HG03139 (cell line): ENCODE measurements at regions not wholly inside any gene's neighbourhood (a gene's known extent, or its start where the extent isn't known, plus 50 kb on each side); places are given as distances from the start of the nearest gene placed in this dataset.
"Not testable (repeated sequence)": the region's sequence is repeated elsewhere in the genome, so short reads cannot be mapped to it uniquely, and the experiment has no call there.

Source experiments
- ATAC-seq: cut with Tn5 transposase; IDR thresholded peaks from one replicate; pipeline ENCODE4 v1.9.1; 2021; ENCODE audit not compliant: unreplicated experiment

- ATAC-seq = no peak
These were observed 130.9 kb downstream of the TES start for GRCh38 chr7:116340943-116341907.

GRCh38 chr7:116342125-116342524 is 131.8 kb downstream of the TES start:
- no peak for ATAC-seq

GRCh38 chr7:116347151-116347832 is 137.0 kb downstream of the TES start:
- no peak for ATAC-seq

GRCh38 chr7:116348346-116348745 is 138.0 kb downstream of the TES start:
- no peak for ATAC-seq

GRCh38 chr7:116351966-116352365 is 141.6 kb downstream of the TES start:
- ATAC-seq = no peak

- no peak for ATAC-seq
These were observed 143.3 kb downstream of the TES start for GRCh38 chr7:116353647-116354046.

GRCh38 chr7:116354171-116354545 is 143.8 kb downstream of the TES start:
- no peak for ATAC-seq

- ATAC-seq = no peak
These were observed 144.4 kb downstream of the TES start for GRCh38 chr7:116354546-116355423.

GRCh38 chr7:116355424-116355765 is 144.1 kb upstream of the CAV2 start:
- ATAC-seq = no peak

- no peak for ATAC-seq
These were observed 143.1 kb upstream of the CAV2 start for GRCh38 chr7:116356333-116356965.

- no peak for ATAC-seq
These were observed 142.6 kb upstream of the CAV2 start for GRCh38 chr7:116356979-116357378.

- ATAC-seq = no peak
These were observed 141.5 kb upstream of the CAV2 start for GRCh38 chr7:116357781-116358670.

GRCh38 chr7:116361767-116362166 is 137.8 kb upstream of the CAV2 start:
- no peak for ATAC-seq

GRCh38 chr7:116363637-116364432 is 135.7 kb upstream of the CAV2 start:
- ATAC-seq = no peak

GRCh38 chr7:116364469-116364868 is 135.1 kb upstream of the CAV2 start:
- no peak for ATAC-seq

- ATAC-seq = no peak
These were observed 133.7 kb upstream of the CAV2 start for GRCh38 chr7:116365797-116366196.

GRCh38 chr7:116367171-116367813 is 132.2 kb upstream of the CAV2 start:
- no peak for ATAC-seq

- ATAC-seq = no peak
These were observed 130.6 kb upstream of the CAV2 start for GRCh38 chr7:116368965-116369364.

GRCh38 chr7:116371536-116371935 is 128.0 kb upstream of the CAV2 start:
- ATAC-seq = not testable (repeated sequence)
